IgD-negative memory B cell (primary cell): ENCODE measurements at regions not wholly inside any gene's neighbourhood (a gene's known extent, or its start where the extent isn't known, plus 50 kb on each side); places are given as distances from the start of the nearest gene placed in this dataset.
"Not testable (repeated sequence)": the region's sequence is repeated elsewhere in the genome, so short reads cannot be mapped to it uniquely, and the experiment has no call there.

ENCODE experiments used
- H3K27ac Mint-ChIP-seq, 3 donors: one replicate each; pipeline ENCODE4 v1.8.0; 2020 to 2022; ENCODE audit warnings: mild to moderate bottlenecking in 3 of 3, mixed read lengths in 3 of 3, moderate library complexity in 1 of 3
- H3K27me3 Mint-ChIP-seq: one replicate; pipeline ENCODE4 v1.8.0; 2021; ENCODE audit warnings: mixed read lengths
- H3K36me3 Mint-ChIP-seq: one replicate; pipeline ENCODE4 v1.8.0; 2020; ENCODE audit warnings: mild to moderate bottlenecking, mixed read lengths
- H3K4me1 Mint-ChIP-seq, 3 donors: one replicate each; pipeline ENCODE4 v1.8.0; 2020 to 2022; ENCODE audit warnings: mixed read lengths in 3 of 3, mild to moderate bottlenecking in 1 of 3
- H3K4me3 Mint-ChIP-seq, 4 donors: one replicate each; pipeline ENCODE4 v1.8.0; 2020 to 2022; ENCODE audit warnings: mild to moderate bottlenecking in 4 of 4, mixed read lengths in 4 of 4, moderate library complexity in 3 of 4
- H3K9me3 Mint-ChIP-seq, 3 donors: one replicate each; pipeline ENCODE4 v1.8.0; 2020 to 2021; ENCODE audit warnings: mixed read lengths in 3 of 3, mild to moderate bottlenecking in 1 of 3

DNA sequence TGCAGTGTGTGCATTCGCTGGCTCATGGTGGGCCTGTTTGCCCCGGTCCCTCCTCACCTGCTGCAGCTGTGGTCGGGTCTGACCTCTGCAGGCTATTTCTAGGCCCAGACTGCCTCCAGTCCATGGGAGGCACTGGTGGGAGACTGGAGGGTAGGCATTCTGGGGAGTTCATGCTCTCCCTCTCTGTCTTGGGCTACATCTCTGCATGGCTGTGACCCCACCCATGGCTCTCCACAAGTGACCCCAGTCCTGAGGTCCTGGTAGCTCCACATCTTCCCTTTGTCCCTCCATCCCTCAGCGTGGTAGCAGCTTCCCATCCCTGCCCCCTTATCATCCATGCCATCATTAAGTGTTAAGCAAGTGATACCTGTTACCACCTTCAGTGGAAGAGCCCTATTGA lies 107.8 kb upstream of the SEC14L1 start:
- Mint-ChIP-seq H3K4me3 (no peak overlapping the region), H3K4me1 (peaks cover 0 to 14% (median 3%) of the 10 kb centered on the region in 3 donors), H3K9me3 (peaks cover 4 to 13% (median 5%) of the 10 kb centered on the region in 3 donors), H3K27ac (no peak overlapping the region), H3K36me3 (no peaks in the 10 kb centered on the region), H3K27me3 (peaks cover 25% of the 10 kb centered on the region)

DNA sequence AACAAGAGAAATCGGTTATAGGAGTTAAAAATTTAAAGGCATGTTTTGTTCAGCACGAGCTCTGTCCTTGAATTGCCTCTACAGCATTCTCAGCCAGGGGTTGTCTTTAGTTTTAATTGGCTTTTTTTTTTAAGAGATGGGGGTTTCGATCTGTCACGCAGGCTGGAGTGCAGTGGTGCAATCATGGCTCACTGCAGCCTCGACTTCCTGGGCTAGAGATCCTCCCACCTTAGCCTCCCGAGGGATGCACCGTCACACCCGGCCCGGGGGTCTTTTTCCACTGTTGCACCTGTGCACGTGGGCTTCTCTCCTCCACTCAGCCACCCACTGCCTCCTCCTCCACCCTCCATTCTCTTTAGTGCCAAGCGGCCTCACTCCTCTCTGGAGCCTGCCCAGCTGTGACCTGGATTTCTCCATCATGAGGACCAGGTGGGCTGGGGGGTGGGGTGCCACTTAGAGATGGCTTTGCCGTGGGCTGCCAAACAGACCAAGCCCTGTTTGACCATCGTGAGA lies 106.8 kb upstream of the SEC14L1 start:
- H3K36me3 Mint-ChIP-seq = no peaks in the 10 kb centered on the region
- peaks cover 0 to 14% (median 3%) of the 10 kb centered on the region in 3 donors for H3K4me1 Mint-ChIP-seq
- H3K4me3 Mint-ChIP-seq = no peak overlapping the region
- no peak overlapping the region for H3K27ac Mint-ChIP-seq
- H3K9me3 Mint-ChIP-seq = peaks cover 2 to 9% (median 5%) of the 10 kb centered on the region in 3 donors
- H3K27me3 Mint-ChIP-seq = peaks cover 25% of the 10 kb centered on the region

DNA sequence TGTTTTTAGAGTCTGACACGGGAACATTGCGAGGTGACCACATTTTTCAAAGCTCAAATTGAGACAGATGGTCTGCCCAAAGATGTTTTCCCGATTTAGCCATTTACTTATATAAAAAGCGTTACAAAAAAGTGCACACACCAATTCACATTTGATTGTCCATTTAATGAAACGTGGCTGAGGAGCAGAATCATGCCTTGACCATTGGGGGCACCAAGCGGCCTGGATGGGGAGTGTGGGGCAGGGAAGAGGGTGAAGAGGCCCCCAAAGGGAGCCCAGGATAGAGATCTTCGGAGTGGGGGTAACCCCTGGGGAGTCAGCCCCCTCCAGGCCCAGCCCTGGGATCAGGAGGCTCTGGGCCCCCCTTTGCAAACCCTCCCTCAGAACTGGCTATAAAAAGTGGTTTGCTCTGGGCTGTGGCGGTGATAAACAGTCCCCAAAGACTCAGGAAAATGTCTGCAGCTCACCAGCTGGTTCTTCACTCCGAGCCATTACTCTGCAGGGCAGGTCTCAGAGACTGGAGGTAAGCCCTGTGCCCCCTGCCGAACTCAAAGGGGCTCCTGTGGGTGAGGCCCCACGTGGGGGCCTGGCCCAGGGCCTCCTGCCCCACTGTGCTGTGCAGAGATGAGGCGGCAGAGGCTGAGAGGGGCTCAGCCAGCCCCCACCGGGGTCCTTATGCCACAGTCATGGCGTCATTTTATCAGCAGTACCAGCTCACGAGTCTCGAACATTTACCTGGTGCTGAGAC lies 105.9 kb upstream of the SEC14L1 start:
- Mint-ChIP-seq H3K4me3 (no peak overlapping the region), H3K27ac (no peak overlapping the region), H3K4me1 (peaks cover 0 to 14% (median 3%) of the 10 kb centered on the region in 3 donors), H3K36me3 (no peaks in the 10 kb centered on the region), H3K9me3 (peaks cover 2 to 7% (median 5%) of the 10 kb centered on the region in 3 donors), H3K27me3 (peaks cover 29% of the 10 kb centered on the region)

DNA sequence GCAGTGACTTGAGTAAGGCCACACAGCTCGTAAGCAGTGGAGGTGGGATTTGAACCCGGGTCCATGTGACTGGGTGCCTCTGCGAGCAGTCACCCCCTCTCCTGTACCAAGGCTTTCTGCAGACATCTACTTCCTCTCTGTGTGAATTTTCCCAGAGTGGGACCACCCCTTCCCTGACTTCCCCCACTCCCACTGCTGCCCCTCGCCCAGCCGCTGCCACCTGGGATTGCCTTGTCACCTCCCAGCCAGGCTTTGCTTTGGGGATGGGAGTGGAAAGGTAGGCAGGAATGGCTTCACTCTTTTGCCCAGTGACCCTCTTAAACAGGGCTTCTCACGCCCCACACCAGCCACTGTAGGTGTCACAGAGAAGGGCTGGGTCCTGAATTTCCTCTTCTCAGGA lies 105.2 kb upstream of the SEC14L1 start:
- no peak overlapping the region for H3K27ac Mint-ChIP-seq

DNA sequence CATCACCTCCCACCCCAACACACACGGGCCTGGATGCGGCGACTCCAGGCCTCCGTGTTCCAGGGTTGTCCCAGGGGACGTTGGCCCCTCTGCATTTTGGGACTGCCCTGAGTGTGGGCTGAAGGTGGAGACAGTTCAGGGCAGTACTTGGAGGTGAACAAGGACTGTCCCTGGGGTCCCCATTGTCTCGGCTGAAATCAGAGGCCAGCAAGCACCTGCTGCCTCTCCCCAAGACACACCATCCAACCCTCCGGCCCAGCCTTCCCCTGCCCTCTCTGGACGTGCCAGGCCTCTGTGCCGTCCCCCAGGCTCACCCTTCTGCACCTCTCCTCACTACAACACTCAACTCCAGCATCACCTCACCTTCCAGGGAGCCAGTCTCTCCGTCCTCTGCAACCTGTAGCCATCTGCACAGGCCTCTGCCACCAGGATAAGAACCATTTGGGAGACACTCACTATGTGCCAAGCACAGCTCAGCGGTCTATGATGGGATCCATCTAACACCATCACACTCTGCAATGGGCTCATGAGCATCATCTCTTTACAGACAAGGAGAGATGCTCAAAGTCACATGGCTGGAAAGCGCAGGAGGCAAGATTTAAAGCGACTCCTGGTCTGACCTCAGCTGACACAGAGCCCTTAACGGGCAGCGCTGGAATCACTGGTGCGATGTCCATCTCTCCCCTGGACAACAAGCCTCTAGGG lies 104.5 kb upstream of the SEC14L1 start:
- Mint-ChIP-seq H3K4me1 (peaks cover 0 to 14% (median 3%) of the 10 kb centered on the region in 3 donors), H3K36me3 (no peaks in the 10 kb centered on the region), H3K27me3 (peaks cover 29% of the 10 kb centered on the region), H3K27ac (peak overlapping the region in 1 of 3 donors; percentile 65), H3K9me3 (peaks cover 2 to 7% (median 5%) of the 10 kb centered on the region in 3 donors), H3K4me3 (peak overlapping the region in 1 of 4 donors; percentile 77)

More for the DNA sequence above, 105.2 kb upstream of the SEC14L1 start:
- H3K36me3 Mint-ChIP-seq = no peaks in the 10 kb centered on the region
- H3K4me1 Mint-ChIP-seq = peaks cover 0 to 14% (median 3%) of the 10 kb centered on the region in 3 donors
- H3K27me3 Mint-ChIP-seq = peaks cover 29% of the 10 kb centered on the region
- H3K4me3 Mint-ChIP-seq = no peak overlapping the region
- peaks cover 2 to 7% (median 5%) of the 10 kb centered on the region in 3 donors for H3K9me3 Mint-ChIP-seq

DNA sequence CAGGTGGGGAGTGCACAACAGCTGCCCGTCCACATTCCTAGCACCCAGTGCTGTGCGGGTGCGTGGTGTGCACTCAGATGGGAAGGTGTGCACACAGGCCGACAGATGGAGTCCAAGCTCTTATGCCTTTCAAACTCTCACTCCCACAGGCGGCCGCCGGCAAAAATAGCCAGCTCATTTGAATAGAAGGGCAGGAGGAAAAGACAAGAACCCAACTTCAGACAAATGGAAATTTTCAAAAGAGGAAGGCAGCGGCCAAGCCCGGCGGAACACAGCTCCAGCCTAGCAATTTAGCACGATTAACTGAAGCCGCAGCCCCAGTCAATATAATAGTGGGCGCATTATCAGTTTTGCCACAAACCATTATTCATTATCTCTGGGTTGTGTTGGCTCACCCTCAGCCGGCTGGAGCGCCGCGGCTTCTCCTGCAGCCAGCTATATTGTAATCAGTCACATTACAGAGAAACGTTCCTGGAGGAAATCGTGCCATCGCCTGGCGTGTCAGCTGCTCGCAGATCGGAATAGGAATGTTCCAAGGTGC lies 103.9 kb upstream of the SEC14L1 start:
- H3K27ac Mint-ChIP-seq = no peak overlapping the region
- no peaks in the 10 kb centered on the region for H3K36me3 Mint-ChIP-seq
- peaks cover 0 to 14% (median 3%) of the 10 kb centered on the region in 3 donors for H3K4me1 Mint-ChIP-seq
- H3K27me3 Mint-ChIP-seq = peaks cover 29% of the 10 kb centered on the region
- peaks cover 2 to 7% (median 3%) of the 10 kb centered on the region in 3 donors for H3K9me3 Mint-ChIP-seq
- H3K4me3 Mint-ChIP-seq = peak overlapping the region in 2 of 4 donors; percentile 49 to 78

DNA sequence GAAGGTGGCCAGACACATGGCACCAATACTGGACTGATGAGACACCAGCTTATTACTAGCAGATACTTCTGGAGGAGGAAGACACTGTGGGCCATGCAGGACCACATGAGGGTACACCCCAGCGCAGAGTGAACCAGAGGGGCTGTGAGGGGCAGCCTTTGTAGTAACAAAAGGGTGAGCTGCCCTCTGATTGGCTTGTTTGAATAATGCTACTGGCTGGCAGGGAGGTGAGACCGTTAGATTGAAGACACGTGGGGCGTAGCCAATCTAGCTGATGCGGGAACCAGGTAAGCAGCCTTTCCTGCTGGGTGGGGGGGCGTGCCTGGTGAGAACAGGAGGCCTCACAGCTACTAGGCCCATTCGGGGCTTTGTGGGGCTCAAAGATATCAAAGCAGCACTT lies 102.8 kb upstream of the SEC14L1 start:
- Mint-ChIP-seq H3K27ac (no peak overlapping the region), H3K9me3 (peaks cover 0 to 3% (median 0%) of the 10 kb centered on the region in 3 donors)

DNA sequence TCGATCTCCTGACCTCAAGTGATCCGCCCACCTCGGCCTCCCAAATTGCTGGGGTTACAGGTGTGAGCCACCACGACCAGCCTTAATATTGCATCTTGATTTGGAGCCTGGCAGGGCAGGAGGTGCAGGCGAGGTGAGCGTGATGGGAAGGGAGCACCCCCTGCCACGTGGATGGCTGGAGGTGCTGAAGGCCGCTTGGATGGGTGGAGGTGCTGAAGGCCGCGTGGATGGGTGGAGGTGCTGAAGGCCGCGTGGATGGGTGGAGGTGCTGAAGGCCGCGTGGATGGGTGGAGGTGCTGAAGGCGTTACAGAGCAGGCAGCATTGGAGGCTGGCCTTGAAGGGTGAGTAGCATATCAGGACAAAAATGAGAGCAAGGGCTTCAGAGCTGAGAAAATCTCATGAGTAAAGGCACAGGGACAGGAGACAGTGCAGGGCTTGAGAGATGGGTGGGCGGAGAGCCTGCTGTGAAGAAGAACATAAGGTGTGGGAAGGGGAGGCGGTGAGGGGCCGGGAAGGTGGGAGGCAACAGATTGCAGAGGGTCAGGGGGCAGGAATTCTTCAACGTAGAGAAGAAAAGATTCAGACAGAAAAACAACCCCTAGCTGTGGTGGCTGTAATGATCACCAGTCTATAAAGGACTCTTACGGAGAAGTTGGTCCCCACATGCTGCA lies 101.7 kb upstream of the SEC14L1 start:
- Mint-ChIP-seq H3K4me3 (no peak overlapping the region), H3K27me3 (peaks cover 33% of the 10 kb centered on the region), H3K36me3 (no peaks in the 10 kb centered on the region), H3K4me1 (peaks cover 0 to 14% (median 3%) of the 10 kb centered on the region in 3 donors), H3K9me3 (peaks cover 0 to 3% (median 0%) of the 10 kb centered on the region in 3 donors), H3K27ac (no peak overlapping the region)

More for the DNA sequence above, 102.8 kb upstream of the SEC14L1 start:
- Mint-ChIP-seq H3K27me3 (peaks cover 32% of the 10 kb centered on the region), H3K36me3 (no peaks in the 10 kb centered on the region), H3K4me3 (no peak overlapping the region), H3K4me1 (peaks cover 0 to 14% (median 3%) of the 10 kb centered on the region in 3 donors)

DNA sequence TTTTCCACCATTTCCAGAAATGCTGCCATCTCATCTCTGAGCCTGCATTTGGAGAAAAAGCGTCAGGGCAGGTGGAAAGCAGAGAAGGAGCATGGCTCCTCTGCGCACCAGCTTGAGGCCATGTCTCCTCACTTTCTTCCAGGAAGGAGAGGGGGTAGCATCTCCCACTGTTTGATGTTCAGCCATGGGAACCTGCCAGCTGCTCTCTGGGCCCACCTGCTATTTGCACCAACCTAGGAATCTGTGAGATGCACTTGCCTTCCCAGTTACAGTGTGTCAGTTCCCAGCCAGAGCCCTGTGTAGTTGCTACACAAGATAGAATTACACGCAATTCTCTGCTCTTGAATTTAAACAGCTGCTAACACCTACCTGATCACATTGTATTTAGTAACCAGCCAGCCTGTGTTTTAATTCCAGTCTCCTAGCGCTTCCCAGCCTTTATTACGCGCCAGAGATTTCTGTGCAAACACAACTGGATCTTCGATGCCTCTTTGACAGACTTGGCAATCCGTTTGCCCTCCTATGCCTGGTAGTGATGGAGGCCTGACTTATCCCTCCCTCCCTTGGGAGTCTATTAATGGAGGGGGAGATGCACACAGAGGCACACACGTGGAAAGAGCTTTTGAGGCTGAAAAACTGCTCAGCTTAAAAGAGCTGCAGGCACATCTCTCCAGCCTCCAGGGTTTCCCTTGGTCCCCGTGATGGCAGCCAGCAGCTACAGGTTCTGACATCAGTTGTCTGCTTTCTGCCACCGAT lies 98.1 kb upstream of the SEC14L1 start:
- Mint-ChIP-seq H3K36me3 (no peaks in the 10 kb centered on the region), H3K4me3 (no peak overlapping the region), H3K27ac (no peak overlapping the region), H3K27me3 (peaks cover 19% of the 10 kb centered on the region), H3K4me1 (peaks cover 0 to under 1% (median 0%) of the 10 kb centered on the region in 3 donors), H3K9me3 (no peaks in the 10 kb centered on the region)

DNA sequence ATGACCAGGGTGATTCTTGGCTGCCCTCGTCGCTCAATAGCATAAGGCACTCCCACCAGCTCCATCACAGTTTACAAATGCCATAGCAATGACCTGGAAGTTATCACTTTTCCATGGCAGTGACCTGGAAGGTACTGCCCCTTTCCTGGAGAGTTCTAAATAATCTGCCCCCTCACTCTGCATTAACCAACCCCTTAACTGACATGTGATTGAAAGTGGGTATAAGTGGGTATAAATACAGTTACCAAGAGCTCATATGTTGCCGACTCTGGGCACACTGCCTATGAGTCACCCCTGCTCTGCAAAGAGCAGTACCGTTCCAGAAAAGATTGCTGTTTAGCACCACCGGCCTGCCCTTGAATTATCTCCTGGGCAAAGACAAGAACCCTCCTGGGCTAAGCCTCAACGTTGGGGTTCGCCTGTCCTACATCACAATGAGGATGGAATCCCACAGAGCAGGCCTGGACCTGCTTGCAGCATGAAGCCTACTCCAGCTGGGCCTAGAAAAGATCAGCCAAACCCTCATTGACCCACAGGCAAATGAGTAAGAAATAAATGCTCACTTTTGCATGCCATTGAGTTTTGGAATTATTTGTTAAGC lies 95.2 kb upstream of the SEC14L1 start:
- peaks cover 12% of the 10 kb centered on the region for H3K27me3 Mint-ChIP-seq
- no peaks in the 10 kb centered on the region for H3K4me1 Mint-ChIP-seq
- H3K36me3 Mint-ChIP-seq = no peaks in the 10 kb centered on the region
- H3K9me3 Mint-ChIP-seq = no peaks in the 10 kb centered on the region
- no peak overlapping the region for H3K27ac Mint-ChIP-seq
- H3K4me3 Mint-ChIP-seq = no peak overlapping the region

DNA sequence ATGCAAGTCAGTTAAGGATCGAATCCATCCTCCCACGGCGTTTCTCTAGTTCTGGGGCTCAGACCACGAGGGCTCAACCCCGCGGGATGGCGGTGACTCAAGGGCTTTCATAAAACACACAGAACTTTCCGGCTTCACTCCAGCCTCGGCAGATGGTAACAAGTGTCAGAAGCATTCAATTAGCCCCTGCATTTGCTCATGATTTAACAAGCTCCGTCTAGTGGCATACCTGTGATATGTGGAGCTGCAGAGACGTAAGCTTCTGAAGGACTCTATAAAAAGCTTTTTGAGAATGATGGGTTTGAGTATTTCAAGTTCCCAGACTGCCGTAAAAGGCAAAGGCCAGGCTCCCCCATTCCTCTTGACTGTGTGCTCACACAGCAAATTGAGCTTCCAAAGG lies 91.3 kb upstream of the SEC14L1 start:
- no peaks in the 10 kb centered on the region for H3K36me3 Mint-ChIP-seq
- H3K4me1 Mint-ChIP-seq = no peaks in the 10 kb centered on the region
- H3K4me3 Mint-ChIP-seq = no peak overlapping the region
- no peaks in the 10 kb centered on the region for H3K9me3 Mint-ChIP-seq
- H3K27ac Mint-ChIP-seq = no peak overlapping the region
- H3K27me3 Mint-ChIP-seq = peaks cover 22% of the 10 kb centered on the region

DNA sequence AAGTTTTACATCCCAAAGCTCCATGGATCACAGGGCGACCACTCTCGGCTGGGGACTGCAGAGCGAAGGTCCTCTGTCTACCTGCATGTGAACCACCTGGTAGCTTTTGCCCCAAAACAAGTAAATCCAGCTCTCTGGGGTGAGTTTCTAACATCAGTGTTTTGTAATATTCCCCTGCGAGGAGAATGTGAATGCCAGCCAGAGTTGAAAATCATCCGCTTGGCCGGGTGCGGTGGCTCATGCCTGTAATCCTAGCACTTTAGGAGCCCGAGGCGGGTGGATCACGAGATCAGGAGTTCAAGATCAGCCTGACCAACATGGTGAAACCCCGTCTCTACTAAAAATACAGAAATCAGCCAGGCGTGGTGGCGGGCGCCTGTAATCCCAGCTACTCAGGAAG lies 89.9 kb upstream of the SEC14L1 start:
- not testable (repeated sequence) for H3K36me3 Mint-ChIP-seq, H3K4me3 Mint-ChIP-seq, H3K27ac Mint-ChIP-seq, H3K4me1 Mint-ChIP-seq, H3K9me3 Mint-ChIP-seq
- peaks cover 25% of the 10 kb centered on the region for H3K27me3 Mint-ChIP-seq

DNA sequence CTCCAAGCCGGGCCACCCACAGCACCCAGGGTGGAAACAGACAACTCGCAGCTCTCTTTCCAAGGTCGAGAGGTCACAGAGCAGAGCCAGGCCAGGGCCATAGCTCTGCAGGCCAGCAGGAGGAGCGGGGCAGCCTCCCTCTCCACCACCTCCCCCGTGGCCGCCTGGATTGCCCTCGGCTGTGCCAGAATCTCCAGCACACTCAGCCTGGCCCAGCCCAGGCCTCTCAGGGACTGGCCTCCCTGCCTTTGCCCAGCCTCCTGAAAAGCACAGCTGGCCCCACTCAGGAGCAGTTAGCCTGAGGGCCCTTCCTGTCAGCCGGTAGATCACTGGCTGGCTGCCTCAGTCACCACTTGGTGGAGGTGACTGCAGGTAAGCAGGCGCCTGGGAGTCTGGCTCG lies 85.8 kb upstream of the SEC14L1 start:
- Mint-ChIP-seq H3K36me3 (no peaks in the 10 kb centered on the region), H3K27ac (no peak overlapping the region), H3K27me3 (peaks cover 35% of the 10 kb centered on the region), H3K9me3 (no peaks in the 10 kb centered on the region), H3K4me1 (peaks cover 0 to 3% (median 0%) of the 10 kb centered on the region in 3 donors), H3K4me3 (no peak overlapping the region)

DNA sequence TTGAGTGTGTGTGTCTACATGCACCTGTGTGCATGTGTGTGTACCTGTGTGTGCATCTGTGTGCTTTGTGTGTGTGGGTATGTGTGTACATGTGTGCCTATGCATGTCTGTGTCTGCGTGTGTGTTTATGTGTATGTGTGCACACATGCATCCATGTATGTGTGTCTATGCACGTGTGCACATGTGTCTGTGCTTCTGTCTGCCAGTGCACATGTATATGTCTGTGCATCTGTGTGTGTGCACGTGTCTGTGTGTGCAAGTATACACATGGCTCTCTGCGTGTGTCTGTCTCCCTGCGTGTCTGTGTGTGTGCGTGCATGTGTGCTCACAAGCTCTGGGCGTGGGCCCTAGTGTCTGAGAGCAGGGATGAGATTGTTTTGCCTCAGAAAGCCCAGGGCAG lies 85.3 kb upstream of the SEC14L1 start:
- Mint-ChIP-seq H3K9me3 (no peaks in the 10 kb centered on the region), H3K36me3 (no peaks in the 10 kb centered on the region), H3K4me1 (peaks cover 0 to 3% (median 0%) of the 10 kb centered on the region in 3 donors), H3K4me3 (no peak overlapping the region), H3K27ac (no peak overlapping the region), H3K27me3 (peaks cover 35% of the 10 kb centered on the region)
